ENCODE measurements at regions not wholly inside any gene's neighbourhood (a gene's known extent, or its start where the extent isn't known, plus 50 kb on each side); places are given as distances from the start of the nearest gene placed in this dataset.

GRCh38 chr3:68334367-68334986 lies 597.9 kb downstream of the TAFA4 start:
- no peak for TF ChIP-seq CTCF (IDR thresholded peaks at IDR 0.05; ENCODE audit: control extremely low read depth, extremely low read depth)
- Histone ChIP-seq H3K4me3 (no peak overlapping the region), H3K27ac (ENCODE audit: low read depth in 1 of 2, low read length in 1 of 2) (no peak overlapping the region), H3K27me3 (ENCODE audit: control insufficient read depth in 3 of 3, insufficient read depth in 3 of 3, low read length in 2 of 3) (no peaks in the 10 kb centered on the region), H3K36me3 (ENCODE audit: control insufficient read depth in 4 of 4, insufficient read depth in 4 of 4, low read length in 4 of 4) (no peaks in the 10 kb centered on the region), H3K4me1 (ENCODE audit: control insufficient read depth in 5 of 5, insufficient read depth in 5 of 5, low read length in 5 of 5) (no peaks in the 10 kb centered on the region), H3K9ac (ENCODE audit: insufficient read depth in 1 of 2, low read length in 2 of 2) (no peak overlapping the region), H3K9me3 (ENCODE audit: control insufficient read depth in 4 of 4, insufficient read depth in 3 of 4, low read length in 3 of 4) (peaks cover 0 to 2% (median 0%) of the 10 kb centered on the region in 4 donors)
- 72 to 84% methylated on average over 4 of the region's 4 CpGs for WGBS, 2 donors
- ATAC-seq (ENCODE audit: insufficient read depth, low FRiP score): no peak
- no peak for DNase-seq

- H3K9me3 ChIP-seq (ENCODE audit: control insufficient read depth in 4 of 4, insufficient read depth in 3 of 4, low read length in 3 of 4): peaks cover 0 to 2% (median 0%) of the 10 kb centered on the region in 4 donors
- ATAC-seq (ENCODE audit: insufficient read depth, low FRiP score): no peak
- H3K27ac ChIP-seq (ENCODE audit: low read depth in 1 of 2, low read length in 1 of 2): no peak overlapping the region
- no peaks in the 10 kb centered on the region for H3K36me3 ChIP-seq (ENCODE audit: control insufficient read depth in 4 of 4, insufficient read depth in 4 of 4, low read length in 4 of 4)
- WGBS, 2 donors: 62 to 90% methylated on average over 3 of the region's 3 CpGs
- no peaks in the 10 kb centered on the region for H3K27me3 ChIP-seq (ENCODE audit: control insufficient read depth in 3 of 3, insufficient read depth in 3 of 3, low read length in 2 of 3)
- DNase-seq: no peak
- no peak for TF ChIP-seq CTCF (IDR thresholded peaks at IDR 0.05; ENCODE audit: control extremely low read depth, extremely low read depth)
- no peaks in the 10 kb centered on the region for H3K4me1 ChIP-seq (ENCODE audit: control insufficient read depth in 5 of 5, insufficient read depth in 5 of 5, low read length in 5 of 5)
- H3K9ac ChIP-seq (ENCODE audit: insufficient read depth in 1 of 2, low read length in 2 of 2): no peak overlapping the region
- no peak overlapping the region for H3K4me3 ChIP-seq
These were observed 604.3 kb downstream of the TAFA4 start for GRCh38 chr3:68328049-68328448.

- no peak for TF ChIP-seq CTCF (IDR thresholded peaks at IDR 0.05; ENCODE audit: control extremely low read depth, extremely low read depth)
- Histone ChIP-seq H3K4me1 (ENCODE audit: control insufficient read depth in 5 of 5, insufficient read depth in 5 of 5, low read length in 5 of 5) (no peaks in the 10 kb centered on the region), H3K4me3 (no peak overlapping the region), H3K36me3 (ENCODE audit: control insufficient read depth in 4 of 4, insufficient read depth in 4 of 4, low read length in 4 of 4) (no peaks in the 10 kb centered on the region), H3K27ac (ENCODE audit: low read depth in 1 of 2, low read length in 1 of 2) (no peak overlapping the region), H3K27me3 (ENCODE audit: control insufficient read depth in 3 of 3, insufficient read depth in 3 of 3, low read length in 2 of 3) (peaks cover 0 to 3% (median 0%) of the 10 kb centered on the region in 3 donors), H3K9me3 (ENCODE audit: control insufficient read depth in 4 of 4, insufficient read depth in 3 of 4, low read length in 3 of 4) (peaks cover 0 to 6% (median 0%) of the 10 kb centered on the region in 4 donors), H3K9ac (ENCODE audit: insufficient read depth in 1 of 2, low read length in 2 of 2) (no peak overlapping the region)
- no peak for DNase-seq
- no peak for ATAC-seq (ENCODE audit: insufficient read depth, low FRiP score)
- WGBS, 2 donors: 78 to 81% methylated on average over 1 of the region's 1 CpG
These were observed 616.4 kb downstream of the TAFA4 start for GRCh38 chr3:68315964-68316363.

- ATAC-seq (ENCODE audit: insufficient read depth, low FRiP score): no peak
These were observed 616.8 kb downstream of the TAFA4 start for GRCh38 chr3:68315546-68315945.

More at GRCh38 chr3:68315546-68315945, 616.8 kb downstream of the TAFA4 start:
- no peak overlapping the region for H3K9ac ChIP-seq (ENCODE audit: insufficient read depth in 1 of 2, low read length in 2 of 2)
- no peaks in the 10 kb centered on the region for H3K36me3 ChIP-seq (ENCODE audit: control insufficient read depth in 4 of 4, insufficient read depth in 4 of 4, low read length in 4 of 4)
- peaks cover 0 to 3% (median 0%) of the 10 kb centered on the region in 3 donors for H3K27me3 ChIP-seq (ENCODE audit: control insufficient read depth in 3 of 3, insufficient read depth in 3 of 3, low read length in 2 of 3)
- no peaks in the 10 kb centered on the region for H3K4me1 ChIP-seq (ENCODE audit: control insufficient read depth in 5 of 5, insufficient read depth in 5 of 5, low read length in 5 of 5)
- H3K9me3 ChIP-seq (ENCODE audit: control insufficient read depth in 4 of 4, insufficient read depth in 3 of 4, low read length in 3 of 4): peaks cover 0 to 6% (median 0%) of the 10 kb centered on the region in 4 donors
- no peak for TF ChIP-seq CTCF (IDR thresholded peaks at IDR 0.05; ENCODE audit: control extremely low read depth, extremely low read depth)
- H3K4me3 ChIP-seq: no peak overlapping the region
- DNase-seq: no peak
- WGBS, 2 donors: 85 to 92% methylated on average over 1 of the region's 1 CpG
- no peak overlapping the region for H3K27ac ChIP-seq (ENCODE audit: low read depth in 1 of 2, low read length in 1 of 2)
